Mesenchymal stem cell (in vitro differentiated cells and primary cell): ENCODE measurements at regions not wholly inside any gene's neighbourhood (a gene's known extent, or its start where the extent isn't known, plus 50 kb on each side); places are given as distances from the start of the nearest gene placed in this dataset.

ENCODE experiments used
- DNase-seq: peaks from one replicate; pipeline ENCODE4 v3.0.0-alpha.2; 2013
- H2AFZ ChIP-seq: one replicate; pipeline ENCODE4 v1.6.1; 2013; ENCODE audit warnings: low read depth, mild to moderate bottlenecking, control low read depth, inconsistent platforms, low read length, moderate library complexity
- H2AK5ac ChIP-seq: 2 replicates; pipeline ENCODE4 v1.6.1; 2013; ENCODE audit warnings: low read length, moderate library complexity, mild to moderate bottlenecking, inconsistent platforms; ENCODE audit not compliant: severe bottlenecking
- H2BK120ac ChIP-seq: one replicate; pipeline ENCODE4 v1.6.1; 2013; ENCODE audit warnings: low read depth, mild to moderate bottlenecking, inconsistent platforms, low read length, moderate library complexity
- H2BK12ac ChIP-seq, 2 experiments: one replicate each; pipeline ENCODE4 v1.6.1; 2013; ENCODE audit warnings: inconsistent platforms in 2 of 2, low read length in 2 of 2, mild to moderate bottlenecking in 2 of 2, moderate library complexity in 2 of 2, control low read depth in 1 of 2
- H2BK15ac ChIP-seq: one replicate; pipeline ENCODE4 v1.6.1; 2013; ENCODE audit warnings: mild to moderate bottlenecking, low read depth, inconsistent platforms; ENCODE audit not compliant: poor library complexity, severe bottlenecking
- H2BK5ac ChIP-seq: 2 replicates; pipeline ENCODE4 v1.6.1; 2013; ENCODE audit warnings: low read depth, mild to moderate bottlenecking, low read length, control low read depth, inconsistent platforms; ENCODE audit not compliant: poor library complexity, severe bottlenecking
- H3K14ac ChIP-seq, 2 experiments: one replicate each; pipeline ENCODE4 v1.6.1; 2013; ENCODE audit warnings: inconsistent platforms in 2 of 2, low read length in 2 of 2, control low read depth in 1 of 2, mild to moderate bottlenecking in 1 of 2, moderate library complexity in 1 of 2
- H3K18ac ChIP-seq, 2 experiments: one replicate each; pipeline ENCODE4 v1.6.1; 2013; ENCODE audit warnings: inconsistent platforms in 2 of 2, low read length in 2 of 2, control low read depth in 1 of 2, low read depth in 1 of 2, mild to moderate bottlenecking in 1 of 2
- H3K23ac ChIP-seq, 2 experiments: one replicate each; pipeline ENCODE4 v1.6.1; 2013; ENCODE audit warnings: inconsistent platforms in 2 of 2, low read length in 2 of 2, mild to moderate bottlenecking in 2 of 2, moderate library complexity in 2 of 2, control low read depth in 1 of 2
- H3K27ac ChIP-seq: 2 replicates; pipeline ENCODE4 v1.5.1; 2013; ENCODE audit warnings: mild to moderate bottlenecking, moderate library complexity, low read length, control low read depth, inconsistent platforms; ENCODE audit not compliant: poor library complexity, severe bottlenecking
- H3K27me3 ChIP-seq, 2 experiments: 2 replicates each; pipeline versions ENCODE4 v1.6.1 to v1.7.0; 2013; ENCODE audit warnings: low read length in 2 of 2, mild to moderate bottlenecking in 2 of 2, moderate library complexity in 2 of 2, control low read depth in 1 of 2, inconsistent platforms in 1 of 2; ENCODE audit not compliant: control insufficient read depth in 1 of 2, insufficient read depth in 1 of 2
- H3K36me3 ChIP-seq, 2 experiments: 2 replicates each; pipeline versions ENCODE4 v1.6.1 to v1.7.0; 2013; ENCODE audit warnings: low read length in 2 of 2, control low read depth in 1 of 2, inconsistent platforms in 1 of 2, low read depth in 1 of 2, mild to moderate bottlenecking in 1 of 2; ENCODE audit not compliant: insufficient read depth in 2 of 2, control insufficient read depth in 1 of 2
- H3K4ac ChIP-seq, 2 experiments: one replicate each; pipeline ENCODE4 v1.6.1; 2013; ENCODE audit warnings: inconsistent platforms in 2 of 2, low read length in 2 of 2, mild to moderate bottlenecking in 2 of 2, moderate library complexity in 2 of 2, control low read depth in 1 of 2, low read depth in 1 of 2
- H3K4me1 ChIP-seq: 2 replicates; pipeline ENCODE4 v1.6.1; 2013; ENCODE audit warnings: low read depth, low read length, control low read depth; ENCODE audit not compliant: control insufficient read depth, insufficient read depth
- H3K4me2 ChIP-seq: 2 replicates; pipeline ENCODE4 v1.6.1; 2013; ENCODE audit warnings: low read length, mild to moderate bottlenecking, inconsistent platforms; ENCODE audit not compliant: poor library complexity, severe bottlenecking
- H3K4me3 ChIP-seq, 2 experiments: 2 replicates each; pipeline versions ENCODE4 v1.5.1 to v1.7.0; 2013; ENCODE audit warnings: low read length in 2 of 2, mild to moderate bottlenecking in 2 of 2, control low read depth in 1 of 2, low read depth in 1 of 2; ENCODE audit not compliant: insufficient read depth in 1 of 2
- H3K79me1 ChIP-seq: replicated peaks from 2 replicates; pipeline ENCODE4 v1.6.1; 2013; ENCODE audit warnings: mild to moderate bottlenecking, control low read depth, low read length, inconsistent platforms; ENCODE audit not compliant: poor library complexity, severe bottlenecking
- H3K9ac ChIP-seq: 2 replicates; pipeline ENCODE4 v1.7.0; 2013; ENCODE audit warnings: mild to moderate bottlenecking, low read length, moderate library complexity
- H3K9me3 ChIP-seq: 2 replicates; pipeline ENCODE4 v1.7.0; 2013; ENCODE audit warnings: mild to moderate bottlenecking, low read length; ENCODE audit not compliant: control insufficient read depth
- H4K8ac ChIP-seq: one replicate; pipeline ENCODE4 v1.6.1; 2013; ENCODE audit warnings: inconsistent platforms, mild to moderate bottlenecking, low read length, moderate library complexity
- H4K91ac ChIP-seq: one replicate; pipeline ENCODE4 v1.6.1; 2013; ENCODE audit warnings: mild to moderate bottlenecking, low read length, inconsistent platforms
- WGBS: methylation state at CpG from one replicate; pipeline ENCODE4 v1.1.7; 2013; ENCODE audit warnings: mixed read lengths; 5-methylcytosine and 5-hydroxymethylcytosine counted together

DNA sequence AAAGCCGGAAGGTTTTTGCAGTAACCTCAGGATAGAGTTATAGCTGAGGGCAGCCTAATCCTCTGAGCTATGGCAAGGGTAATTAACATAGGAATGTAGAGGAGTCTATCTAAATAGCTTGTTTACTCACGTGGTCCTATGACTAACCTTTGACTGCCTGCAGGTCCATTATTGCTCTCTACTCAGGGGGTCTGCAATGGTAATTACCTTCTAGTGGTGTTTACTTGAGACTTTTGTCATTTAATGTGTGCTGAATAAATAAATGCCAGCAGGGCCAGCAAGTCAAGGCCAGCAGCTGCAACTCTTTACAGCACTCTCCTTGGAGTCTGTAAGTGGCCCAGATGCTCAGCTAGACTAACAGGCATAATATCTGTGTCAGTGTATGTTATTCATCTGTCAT, 212.7 kb upstream of the FMR1 start:
- H2AK5ac ChIP-seq, result no peak overlapping the region
- no peak for DNase-seq
- WGBS, result 0% methylated on average over 2 of the region's 2 CpGs

DNA sequence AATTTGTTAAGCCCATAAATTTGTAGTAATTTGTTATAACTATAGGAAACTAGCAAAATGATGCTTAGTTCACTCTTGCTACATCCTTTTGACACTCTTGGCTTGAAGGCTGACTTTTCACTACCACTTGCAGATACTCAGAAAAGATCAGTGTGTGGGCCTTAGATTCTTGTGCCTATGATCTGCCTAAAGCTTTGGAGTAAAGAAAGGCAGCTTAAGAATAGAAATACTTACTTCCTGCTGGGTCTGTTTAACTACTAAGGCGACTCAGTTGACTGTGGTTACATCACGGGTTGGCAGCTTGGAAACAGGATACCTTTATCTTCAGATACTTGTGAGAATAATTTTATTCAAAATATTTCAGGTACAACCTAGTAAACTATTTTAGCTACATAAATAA, 201.4 kb upstream of the FMR1 start:
- Histone ChIP-seq H4K91ac (no peak overlapping the region), H2BK12ac (no peak overlapping the region), H3K4me1 (no peaks in the 10 kb centered on the region), H2AK5ac (no peak overlapping the region), H3K9ac (no peak overlapping the region), H3K4ac (no peak overlapping the region), H4K8ac (no peak overlapping the region), H3K23ac (no peak overlapping the region), H2BK15ac (no peak overlapping the region), H2AFZ (no peak overlapping the region), H2BK120ac (no peak overlapping the region), H3K27me3 (no peaks in the 10 kb centered on the region), H2BK5ac (no peak overlapping the region), H3K4me2 (no peak overlapping the region), H3K18ac (no peak overlapping the region), H3K9me3 (no peaks in the 10 kb centered on the region), H3K27ac (no peak overlapping the region), H3K14ac (no peak overlapping the region), H3K36me3 (no peaks in the 10 kb centered on the region), H3K4me3 (no peak overlapping the region), H3K79me1 (no peaks in the 10 kb centered on the region)
- DNase-seq, result no peak
- no CpG with 5 or more reads among the region's 2 CpGs for WGBS

More for the DNA sequence above, 212.7 kb upstream of the FMR1 start:
- H3K27me3 ChIP-seq, result no peaks in the 10 kb centered on the region
- no peaks in the 10 kb centered on the region for H3K36me3 ChIP-seq
- no peaks in the 10 kb centered on the region for H3K4me1 ChIP-seq
- H3K23ac ChIP-seq, result no peak overlapping the region
- no peak overlapping the region for H4K8ac ChIP-seq
- no peak overlapping the region for H2BK15ac ChIP-seq
- no peak overlapping the region for H2BK12ac ChIP-seq
- H3K18ac ChIP-seq, result no peak overlapping the region
- H3K79me1 ChIP-seq, result no peaks in the 10 kb centered on the region
- H3K4ac ChIP-seq, result no peak overlapping the region
- no peak overlapping the region for H4K91ac ChIP-seq
- no peak overlapping the region for H2AFZ ChIP-seq
- H3K9me3 ChIP-seq, result peaks cover 8% of the 10 kb centered on the region
- no peak overlapping the region for H3K4me2 ChIP-seq
- no peak overlapping the region for H3K14ac ChIP-seq
- no peak overlapping the region for H2BK5ac ChIP-seq
- no peak overlapping the region for H2BK120ac ChIP-seq
- H3K9ac ChIP-seq, result no peak overlapping the region
- H3K27ac ChIP-seq, result no peak overlapping the region
- no peak overlapping the region for H3K4me3 ChIP-seq

DNA sequence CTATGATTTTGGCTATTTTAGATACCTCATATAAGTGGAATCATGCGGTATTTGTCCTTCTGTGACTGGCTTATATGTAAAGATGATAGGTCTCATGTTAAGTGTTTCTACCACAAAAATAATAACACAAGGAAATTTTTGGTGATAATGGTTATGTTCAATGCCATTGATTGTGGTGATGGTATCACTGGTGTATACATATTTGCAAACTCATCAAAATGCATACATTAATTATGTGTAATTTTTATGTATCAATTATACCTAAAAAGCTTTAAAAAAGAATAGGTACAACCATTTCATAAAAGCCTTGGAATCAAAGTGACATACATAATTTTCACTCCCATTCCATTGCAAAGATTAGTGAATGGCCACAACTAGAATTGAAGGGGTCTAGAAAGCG, 178.3 kb upstream of the FMR1 start:
- Histone ChIP-seq H3K14ac (no peak overlapping the region), H3K79me1 (no peaks in the 10 kb centered on the region), H2BK12ac (no peak overlapping the region), H2AK5ac (no peak overlapping the region), H3K4me2 (no peak overlapping the region), H2BK15ac (no peak overlapping the region), H3K4me3 (no peak overlapping the region), H3K18ac (no peak overlapping the region), H3K9ac (no peak overlapping the region), H4K8ac (no peak overlapping the region), H2BK5ac (no peak overlapping the region), H2BK120ac (no peak overlapping the region), H3K27ac (no peak overlapping the region), H2AFZ (no peak overlapping the region), H3K27me3 (no peaks in the 10 kb centered on the region), H3K36me3 (no peaks in the 10 kb centered on the region), H3K4ac (no peak overlapping the region), H4K91ac (no peak overlapping the region), H3K9me3 (no peaks in the 10 kb centered on the region), H3K4me1 (no peaks in the 10 kb centered on the region), H3K23ac (no peak overlapping the region)
- no peak for DNase-seq
- 57% methylated on average over 1 of the region's 2 CpGs for WGBS

DNA sequence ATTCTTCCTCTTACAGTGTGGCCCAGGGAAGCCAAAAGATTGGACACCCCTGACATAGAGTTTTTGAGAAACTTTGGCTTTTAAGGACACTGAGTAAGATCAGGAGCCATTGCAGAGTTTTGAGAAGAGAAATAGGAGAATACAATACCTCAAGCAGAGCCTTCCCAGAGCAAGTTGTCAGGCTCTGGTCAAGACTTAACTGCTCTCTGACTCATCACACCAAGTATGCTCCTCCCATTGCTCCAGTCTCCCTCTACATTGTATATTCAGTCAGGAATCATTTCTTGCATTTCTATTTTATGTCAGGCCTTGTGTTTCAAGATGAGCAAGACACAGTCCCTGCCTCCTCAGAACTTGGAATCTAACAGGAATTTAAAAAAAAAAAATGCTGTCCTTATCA, 176.4 kb upstream of the FMR1 start:
- Histone ChIP-seq H3K9ac (no peak overlapping the region), H3K4me1 (no peaks in the 10 kb centered on the region), H2BK15ac (no peak overlapping the region), H3K79me1 (no peaks in the 10 kb centered on the region), H2BK12ac (no peak overlapping the region), H3K9me3 (no peaks in the 10 kb centered on the region), H2AK5ac (no peak overlapping the region), H2BK5ac (no peak overlapping the region), H3K23ac (no peak overlapping the region), H3K36me3 (no peaks in the 10 kb centered on the region), H2AFZ (no peak overlapping the region), H4K91ac (no peak overlapping the region), H4K8ac (no peak overlapping the region), H2BK120ac (no peak overlapping the region), H3K18ac (no peak overlapping the region), H3K4ac (no peak overlapping the region), H3K27ac (no peak overlapping the region), H3K14ac (no peak overlapping the region), H3K4me3 (no peak overlapping the region), H3K4me2 (no peak overlapping the region), H3K27me3 (no peaks in the 10 kb centered on the region)
- DNase-seq, result no peak
